DOHH2 (cell line): ENCODE measurements at regions not wholly inside any gene's neighbourhood (a gene's known extent, or its start where the extent isn't known, plus 50 kb on each side); places are given as distances from the start of the nearest gene placed in this dataset.

Experiments
- H3F3A ChIP-seq: fragments of 200-600 bp; sonication (generic), shearing (Covaris generic); 2 replicates; pipeline ENCODE4 v1.6.0; 2016; ENCODE audit warnings: antibody characterized with exemption, mild to moderate bottlenecking; ENCODE audit not compliant: control insufficient read depth, insufficient read depth
- H3K27ac ChIP-seq: fragments of 200-600 bp; sonication (generic); 2 replicates; pipeline ENCODE4 v1.5.1; 2014; ENCODE audit warnings: low read depth, mild to moderate bottlenecking, low read length, moderate library complexity
- H3K27me3 ChIP-seq: fragments of 200-600 bp; sonication (generic); 2 replicates; pipeline ENCODE4 v1.6.1; 2014; ENCODE audit warnings: mild to moderate bottlenecking, low read length, mixed read lengths; ENCODE audit not compliant: control insufficient read depth
- H3K36me3 ChIP-seq: fragments of 200-600 bp; sonication (generic); 2 replicates; pipeline ENCODE4 v1.6.1; 2014; ENCODE audit warnings: mild to moderate bottlenecking, low read length, moderate library complexity, mixed read lengths; ENCODE audit not compliant: control insufficient read depth
- H3K4me1 ChIP-seq: fragments of 200-600 bp; sonication (generic); 2 replicates; pipeline ENCODE4 v1.6.1; 2014; ENCODE audit warnings: mild to moderate bottlenecking, low read length, mixed read lengths; ENCODE audit not compliant: control insufficient read depth
- H3K4me2 ChIP-seq: fragments of 200-600 bp; sonication (generic); 2 replicates; pipeline ENCODE4 v1.6.0; 2014; ENCODE audit warnings: mild to moderate bottlenecking, low read length, moderate library complexity
- H3K4me3 ChIP-seq: fragments of 200-600 bp; sonication (generic); 2 replicates; pipeline ENCODE4 v1.5.1; 2014; ENCODE audit warnings: mild to moderate bottlenecking, low read length, mixed read lengths
- H3K79me2 ChIP-seq: fragments of 200-600 bp; sonication (generic); 2 replicates; pipeline ENCODE4 v1.6.1; 2014; ENCODE audit warnings: mild to moderate bottlenecking, low read length, mixed read lengths; ENCODE audit not compliant: control insufficient read depth
- H3K9me2 ChIP-seq: fragments of 200-600 bp; sonication (generic); replicated peaks from 2 replicates; pipeline ENCODE4 v1.6.1; 2014; ENCODE audit warnings: mild to moderate bottlenecking, low read length, mixed read lengths; ENCODE audit not compliant: control insufficient read depth
- H3K9me3 ChIP-seq: fragments of 200-600 bp; sonication (generic); 2 replicates; pipeline ENCODE4 v1.6.1; 2014; ENCODE audit warnings: antibody characterized with exemption, low read length, mixed read lengths; ENCODE audit not compliant: control insufficient read depth, insufficient read depth
- H4K20me1 ChIP-seq: fragments of 200-600 bp; sonication (generic); 2 replicates; pipeline ENCODE4 v1.6.0; 2014; ENCODE audit warnings: low read depth, mild to moderate bottlenecking, antibody characterized with exemption, low read length, moderate library complexity; ENCODE audit not compliant: control insufficient read depth, insufficient read depth
- CTCF ChIP-seq: fragments of 200-600 bp; sonication (generic); IDR thresholded peaks from one replicate; pipeline ENCODE4 v1.5.1; 2014; ENCODE audit warnings: antibody characterized with exemption, mild to moderate bottlenecking, low read depth, low read length; ENCODE audit not compliant: poor library complexity, severe bottlenecking
- EZH2phosphoT487 ChIP-seq: fragments of 200-600 bp; sonication (generic); IDR thresholded peaks from 2 replicates; pipeline ENCODE4 v1.6.1; 2017; ENCODE audit warnings: borderline replicate concordance, mild to moderate bottlenecking, antibody characterized with exemption, low read length, moderate library complexity, mixed read lengths

GRCh38 chr2:185179743-185180142 is 558.9 kb upstream of the FSIP2 start:
- no peaks in the 10 kb centered on the region for H3K9me2 ChIP-seq
- H3K27ac ChIP-seq: no peak overlapping the region
- H3K4me3 ChIP-seq: no peak overlapping the region
- H3K27me3 ChIP-seq: no peaks in the 10 kb centered on the region
- H3F3A ChIP-seq: no peaks in the 10 kb centered on the region
- H3K36me3 ChIP-seq: no peaks in the 10 kb centered on the region
- no peaks in the 10 kb centered on the region for H4K20me1 ChIP-seq
- TF ChIP-seq EZH2phosphoT487 (no peak), CTCF (no peak)
- H3K9me3 ChIP-seq: no peaks in the 10 kb centered on the region
- H3K79me2 ChIP-seq: no peaks in the 10 kb centered on the region
- H3K4me1 ChIP-seq: no peaks in the 10 kb centered on the region
- no peak overlapping the region for H3K4me2 ChIP-seq

DNA sequence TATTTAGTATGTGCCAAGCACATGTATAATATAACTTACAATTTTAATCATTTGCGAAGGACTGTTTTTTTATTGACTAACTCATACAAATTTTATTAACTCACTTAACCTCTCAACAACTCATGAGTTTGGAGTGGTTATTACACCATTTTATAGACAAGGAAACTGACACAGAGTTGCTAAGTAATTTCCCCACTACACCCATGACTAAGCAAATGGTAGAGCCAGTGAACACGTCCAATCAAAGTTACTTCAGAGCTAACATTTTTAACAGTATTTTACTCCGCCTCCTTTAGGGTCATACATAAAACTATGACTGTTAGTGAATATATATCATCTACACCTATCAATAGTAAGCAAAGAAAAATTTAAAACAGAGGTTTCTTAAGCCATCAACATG is 556.7 kb upstream of the FSIP2 start:
- no peaks in the 10 kb centered on the region for H3K36me3 ChIP-seq
- H3K9me2 ChIP-seq: no peaks in the 10 kb centered on the region
- no peaks in the 10 kb centered on the region for H4K20me1 ChIP-seq
- H3K27me3 ChIP-seq: no peaks in the 10 kb centered on the region
- H3F3A ChIP-seq: no peaks in the 10 kb centered on the region
- no peak overlapping the region for H3K27ac ChIP-seq
- no peak overlapping the region for H3K4me2 ChIP-seq
- no peaks in the 10 kb centered on the region for H3K9me3 ChIP-seq
- no peak overlapping the region for H3K4me3 ChIP-seq
- H3K4me1 ChIP-seq: no peaks in the 10 kb centered on the region
- TF ChIP-seq EZH2phosphoT487 (no peak), CTCF (no peak)
- H3K79me2 ChIP-seq: no peaks in the 10 kb centered on the region

DNA sequence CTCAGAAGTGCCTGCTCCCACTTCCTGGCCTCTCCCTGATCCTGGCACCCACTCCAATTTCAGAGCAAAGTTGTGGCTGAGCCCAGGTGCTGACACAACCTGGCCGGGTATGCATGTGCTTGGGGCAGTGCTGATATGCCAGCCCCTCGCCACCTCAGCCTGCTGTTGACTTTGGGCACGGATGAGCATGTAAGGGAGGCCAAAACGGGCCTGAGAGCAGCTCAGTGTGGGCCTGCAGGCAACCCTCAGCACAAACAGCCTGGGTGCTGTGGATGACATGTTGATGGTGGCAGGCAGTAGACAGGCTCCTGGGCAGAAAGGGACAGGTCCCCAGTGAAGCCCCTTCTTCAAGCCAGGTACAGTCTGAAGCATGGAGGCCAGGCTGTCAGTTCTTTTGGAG is 553.6 kb upstream of the FSIP2 start:
- Histone ChIP-seq H3K36me3 (no peaks in the 10 kb centered on the region), H3K9me2 (no peaks in the 10 kb centered on the region), H3K4me2 (no peak overlapping the region), H3K27me3 (no peaks in the 10 kb centered on the region), H3F3A (no peaks in the 10 kb centered on the region), H3K27ac (no peak overlapping the region), H3K4me1 (no peaks in the 10 kb centered on the region), H3K79me2 (no peaks in the 10 kb centered on the region), H3K9me3 (no peaks in the 10 kb centered on the region), H3K4me3 (no peak overlapping the region), H4K20me1 (no peaks in the 10 kb centered on the region)
- TF ChIP-seq CTCF (no peak), EZH2phosphoT487 (no peak)

DNA sequence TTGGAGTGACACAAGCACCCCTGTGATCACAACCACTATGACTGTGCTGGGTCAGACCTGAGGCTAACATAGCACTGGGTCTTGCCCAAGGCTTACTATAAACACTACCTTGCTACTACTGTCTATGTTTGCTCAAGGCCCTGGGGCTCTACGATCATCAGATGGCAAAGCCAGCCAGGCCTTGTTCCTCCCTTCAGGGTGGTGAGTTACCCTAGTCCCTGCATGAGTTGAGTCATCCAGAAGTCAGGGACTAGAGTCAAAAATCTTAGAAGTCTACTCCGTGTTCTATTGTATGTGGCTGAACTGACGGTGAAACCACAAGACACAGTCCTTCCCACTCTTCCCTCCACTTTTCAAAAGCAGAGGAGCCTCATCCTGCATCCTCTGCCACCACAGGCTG is 551.2 kb upstream of the FSIP2 start:
- no peaks in the 10 kb centered on the region for H3F3A ChIP-seq
- H3K9me3 ChIP-seq: no peaks in the 10 kb centered on the region
- no peaks in the 10 kb centered on the region for H3K27me3 ChIP-seq
- no peak overlapping the region for H3K4me3 ChIP-seq
- H4K20me1 ChIP-seq: no peaks in the 10 kb centered on the region
- H3K4me2 ChIP-seq: no peak overlapping the region
- H3K9me2 ChIP-seq: no peaks in the 10 kb centered on the region
- H3K79me2 ChIP-seq: no peaks in the 10 kb centered on the region
- no peak for TF ChIP-seq CTCF
- no peak for TF ChIP-seq EZH2phosphoT487
- H3K4me1 ChIP-seq: no peaks in the 10 kb centered on the region
- H3K27ac ChIP-seq: no peak overlapping the region
- H3K36me3 ChIP-seq: no peaks in the 10 kb centered on the region
